WI38 (cell line): ENCODE measurements at regions not wholly inside any gene's neighbourhood (a gene's known extent, or its start where the extent isn't known, plus 50 kb on each side); places are given as distances from the start of the nearest gene placed in this dataset.

ENCODE experiments used
- H3K4me3 ChIP-seq: 2 replicates; pipeline ENCODE4 v1.5.1; 2011; ENCODE audit warnings: low read depth, mild to moderate bottlenecking, control low read depth, low read length
- CTCF ChIP-seq: IDR thresholded peaks from 2 replicates; pipeline ENCODE4 v1.5.1; 2012; ENCODE audit warnings: low read depth, mild to moderate bottlenecking, control low read depth, low read length

- H3K4me3 ChIP-seq = no peak overlapping the region
- no peak for TF ChIP-seq CTCF
Measured at GRCh38 chr2:136175868-136176267, 57.9 kb upstream of the CXCR4 start.

- TF ChIP-seq CTCF = no peak
- no peak overlapping the region for H3K4me3 ChIP-seq
Measured at GRCh38 chr2:136175466-136175865, 57.5 kb upstream of the CXCR4 start.

GRCh38 chr2:136173126-136173525 lies 55.2 kb upstream of the CXCR4 start:
- no peak overlapping the region for H3K4me3 ChIP-seq
- TF ChIP-seq CTCF = no peak

- no peak for TF ChIP-seq CTCF
- H3K4me3 ChIP-seq = no peak overlapping the region
Measured at GRCh38 chr2:136171223-136171622, 53.3 kb upstream of the CXCR4 start.

- TF ChIP-seq CTCF = no peak
Measured at GRCh38 chr2:136168720-136169119, 50.8 kb upstream of the CXCR4 start.

GRCh38 chr2:136167721-136168475 lies 49.9 kb upstream of the CXCR4 start:
- H3K4me3 ChIP-seq = no peak overlapping the region
- no peak for TF ChIP-seq CTCF

More at GRCh38 chr2:136168720-136169119, 50.8 kb upstream of the CXCR4 start:
- no peak overlapping the region for H3K4me3 ChIP-seq
